KMS-11 (cell line): ENCODE measurements at regions not wholly inside any gene's neighbourhood (a gene's known extent, or its start where the extent isn't known, plus 50 kb on each side); places are given as distances from the start of the nearest gene placed in this dataset.
"Not testable (repeated sequence)": the region's sequence is repeated elsewhere in the genome, so short reads cannot be mapped to it uniquely, and the experiment has no call there.

Experiments used
- H2AFZ ChIP-seq: fragments of 200-600 bp; sonication (generic); 2 replicates; pipeline ENCODE4 v1.6.1; 2016; ENCODE audit warnings: antibody characterized with exemption, mixed run types, low read depth
- H3K27ac ChIP-seq: fragments of 200-600 bp; sonication (generic); 2 replicates; pipeline ENCODE4 v1.6.1; 2016; ENCODE audit warnings: mild to moderate bottlenecking, mixed run types
- H3K27me3 ChIP-seq: fragments of 200-600 bp; sonication (generic); 2 replicates; pipeline ENCODE4 v1.6.1; 2017; ENCODE audit warnings: mild to moderate bottlenecking, low read depth, mixed run types, moderate library complexity; ENCODE audit not compliant: insufficient read depth
- H3K36me3 ChIP-seq: fragments of 200-600 bp; sonication (generic); 2 replicates; pipeline ENCODE4 v1.6.1; 2017; ENCODE audit warnings: mild to moderate bottlenecking, mixed run types; ENCODE audit not compliant: insufficient read depth
- H3K4me1 ChIP-seq: fragments of 200-600 bp; sonication (generic); 2 replicates; pipeline ENCODE4 v1.6.1; 2016; ENCODE audit warnings: mild to moderate bottlenecking, low read depth, mixed run types; ENCODE audit not compliant: poor library complexity, severe bottlenecking
- H3K4me2 ChIP-seq: fragments of 200-600 bp; sonication (generic); 2 replicates; pipeline ENCODE4 v1.7.0; 2016; ENCODE audit warnings: mild to moderate bottlenecking, mixed run types
- H3K4me3 ChIP-seq: fragments of 200-600 bp; sonication (generic); IDR thresholded peaks from 2 replicates; pipeline ENCODE4 v1.6.1; 2017; ENCODE audit warnings: low read depth, low read length, mixed read lengths; ENCODE audit not compliant: insufficient read depth
- H3K79me2 ChIP-seq: fragments of 200-600 bp; sonication (generic); 2 replicates; pipeline ENCODE4 v1.6.1; 2016; ENCODE audit warnings: low read depth, mixed run types; ENCODE audit not compliant: insufficient read depth
- H3K9ac ChIP-seq: fragments of 200-600 bp; sonication (generic); 2 replicates; pipeline ENCODE4 v1.6.1; 2016; ENCODE audit warnings: mild to moderate bottlenecking, mixed run types
- H4K20me1 ChIP-seq: fragments of 200-600 bp; sonication (generic); 2 replicates; pipeline ENCODE4 v1.6.1; 2016; ENCODE audit warnings: mild to moderate bottlenecking, mixed run types; ENCODE audit not compliant: insufficient read depth
- TF ChIP-seq, protein P1 (sequence below): fragments of 200-600 bp; sonication (generic); conservative IDR thresholded peaks from 2 replicates; pipeline ENCODE4 v1.6.1; 2017; ENCODE audit warnings: low read depth, mild to moderate bottlenecking, antibody characterized with exemption, low read length, moderate library complexity, mixed read lengths

- Histone ChIP-seq H3K4me3 (no peak overlapping the region), H2AFZ (no peak overlapping the region)
Measured at GRCh38 chr1:182226618-182227017, 165.0 kb downstream of the GLUL start.

DNA sequence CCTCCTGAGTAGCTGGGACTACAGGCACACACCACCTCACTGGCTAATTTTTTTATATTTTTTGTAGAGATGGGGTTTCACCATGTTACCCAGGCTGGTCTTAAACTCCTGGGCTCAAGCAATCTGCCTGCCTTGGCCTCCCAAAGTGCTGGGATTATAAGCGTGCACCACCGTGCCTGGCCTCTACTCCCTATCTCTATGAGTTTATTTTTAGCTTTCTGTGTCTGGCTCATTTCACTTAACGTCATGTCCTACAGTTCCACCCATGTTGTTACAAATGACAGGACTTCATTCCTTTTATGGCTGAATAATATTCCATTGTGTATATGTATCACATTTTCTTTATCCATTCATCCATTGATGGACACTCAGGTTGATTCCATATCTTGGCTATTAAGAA lies 164.2 kb upstream of the ZNF648 start:
- H2AFZ ChIP-seq, H3K4me2 ChIP-seq, H3K9ac ChIP-seq, H3K4me1 ChIP-seq, H3K79me2 ChIP-seq, H3K27ac ChIP-seq, H3K36me3 ChIP-seq, H3K4me3 ChIP-seq, H3K27me3 ChIP-seq, H4K20me1 ChIP-seq: not testable (repeated sequence)

More at GRCh38 chr1:182226618-182227017, 165.0 kb downstream of the GLUL start:
- no peaks in the 10 kb centered on the region for H3K4me1 ChIP-seq
- H4K20me1 ChIP-seq: no peaks in the 10 kb centered on the region
- no peaks in the 10 kb centered on the region for H3K27me3 ChIP-seq
- TF ChIP-seq, protein P1, sequence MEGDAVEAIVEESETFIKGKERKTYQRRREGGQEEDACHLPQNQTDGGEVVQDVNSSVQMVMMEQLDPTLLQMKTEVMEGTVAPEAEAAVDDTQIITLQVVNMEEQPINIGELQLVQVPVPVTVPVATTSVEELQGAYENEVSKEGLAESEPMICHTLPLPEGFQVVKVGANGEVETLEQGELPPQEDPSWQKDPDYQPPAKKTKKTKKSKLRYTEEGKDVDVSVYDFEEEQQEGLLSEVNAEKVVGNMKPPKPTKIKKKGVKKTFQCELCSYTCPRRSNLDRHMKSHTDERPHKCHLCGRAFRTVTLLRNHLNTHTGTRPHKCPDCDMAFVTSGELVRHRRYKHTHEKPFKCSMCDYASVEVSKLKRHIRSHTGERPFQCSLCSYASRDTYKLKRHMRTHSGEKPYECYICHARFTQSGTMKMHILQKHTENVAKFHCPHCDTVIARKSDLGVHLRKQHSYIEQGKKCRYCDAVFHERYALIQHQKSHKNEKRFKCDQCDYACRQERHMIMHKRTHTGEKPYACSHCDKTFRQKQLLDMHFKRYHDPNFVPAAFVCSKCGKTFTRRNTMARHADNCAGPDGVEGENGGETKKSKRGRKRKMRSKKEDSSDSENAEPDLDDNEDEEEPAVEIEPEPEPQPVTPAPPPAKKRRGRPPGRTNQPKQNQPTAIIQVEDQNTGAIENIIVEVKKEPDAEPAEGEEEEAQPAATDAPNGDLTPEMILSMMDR: no peak
- no peak overlapping the region for H3K4me2 ChIP-seq
- H3K27ac ChIP-seq: no peak overlapping the region
- H3K36me3 ChIP-seq: no peaks in the 10 kb centered on the region
- no peaks in the 10 kb centered on the region for H3K79me2 ChIP-seq
- no peak overlapping the region for H3K9ac ChIP-seq

DNA sequence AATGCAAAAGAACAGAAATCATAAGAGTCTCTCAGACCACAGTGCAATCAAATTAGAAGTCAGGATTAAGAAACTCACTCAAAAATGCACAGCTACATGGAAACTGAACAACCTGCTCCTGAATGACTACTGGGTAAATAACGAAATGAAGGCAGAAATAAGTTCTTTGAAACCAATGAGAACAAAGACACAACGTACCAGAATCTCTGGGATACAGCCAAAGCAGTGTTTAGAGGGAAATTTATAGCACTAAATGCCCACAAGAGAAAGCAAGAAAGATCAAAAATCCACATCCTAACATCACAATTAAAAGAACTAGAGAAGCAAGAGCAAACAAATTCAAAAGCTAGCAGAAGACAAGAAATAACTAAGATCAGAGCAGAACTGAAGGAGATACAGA lies 160.5 kb upstream of the ZNF648 start:
- not testable (repeated sequence) for H3K4me3 ChIP-seq, H3K4me2 ChIP-seq, H3K79me2 ChIP-seq, H4K20me1 ChIP-seq, H3K36me3 ChIP-seq, H3K27ac ChIP-seq, H3K9ac ChIP-seq, H3K4me1 ChIP-seq, H3K27me3 ChIP-seq, H2AFZ ChIP-seq

GRCh38 chr1:182221367-182221766 lies 159.9 kb upstream of the ZNF648 start:
- not testable (repeated sequence) for H3K36me3 ChIP-seq, H3K4me1 ChIP-seq, H3K27ac ChIP-seq, H3K79me2 ChIP-seq, H3K4me2 ChIP-seq, H4K20me1 ChIP-seq, H3K4me3 ChIP-seq, H2AFZ ChIP-seq, H3K27me3 ChIP-seq, H3K9ac ChIP-seq

DNA sequence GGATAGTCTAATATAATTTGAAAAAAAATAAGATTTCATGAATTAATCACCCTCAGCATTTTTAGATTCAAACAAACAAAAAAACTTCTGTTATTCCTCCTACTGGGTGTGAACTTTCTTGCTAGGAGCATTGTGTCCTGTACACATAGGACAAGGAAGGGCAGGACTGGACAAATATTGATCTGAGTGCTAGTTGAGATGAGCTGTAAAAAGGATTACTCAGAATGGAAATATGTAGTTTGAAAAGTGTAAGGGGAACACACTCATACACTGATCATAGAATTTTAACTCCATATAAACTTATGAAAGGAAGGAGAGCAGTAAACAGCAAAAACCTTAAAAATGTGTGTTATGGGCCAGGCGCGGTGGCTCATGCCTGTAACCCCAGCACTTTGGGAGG lies 156.5 kb upstream of the ZNF648 start:
- Histone ChIP-seq H3K36me3 (no peaks in the 10 kb centered on the region), H3K4me3 (no peak overlapping the region), H2AFZ (no peak overlapping the region), H3K4me2 (no peak overlapping the region), H4K20me1 (no peaks in the 10 kb centered on the region), H3K27me3 (no peaks in the 10 kb centered on the region), H3K79me2 (no peaks in the 10 kb centered on the region), H3K4me1 (no peaks in the 10 kb centered on the region), H3K9ac (no peak overlapping the region), H3K27ac (no peak overlapping the region)
- TF ChIP-seq, protein P1: no peak

DNA sequence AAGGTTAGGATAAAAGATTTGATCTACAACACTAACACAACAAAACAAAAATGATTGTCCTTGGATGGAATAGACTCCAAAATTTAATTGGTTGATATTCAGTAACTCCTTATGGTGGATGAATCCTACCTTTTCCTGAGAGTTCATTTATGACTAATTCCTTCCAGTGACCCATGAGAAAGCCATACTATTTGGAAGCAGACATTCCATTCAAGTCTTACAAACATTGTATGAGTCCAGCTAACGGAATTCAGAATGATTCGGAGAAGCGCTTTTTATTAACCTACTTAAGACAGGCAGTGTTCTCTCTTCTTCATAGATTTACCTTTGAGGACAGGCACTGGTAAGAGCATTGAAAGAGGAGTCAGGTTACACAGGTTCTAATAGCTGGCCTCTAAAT lies 155.6 kb upstream of the ZNF648 start:
- Histone ChIP-seq H2AFZ (no peak overlapping the region), H3K79me2 (no peaks in the 10 kb centered on the region), H3K36me3 (no peaks in the 10 kb centered on the region), H3K27me3 (no peaks in the 10 kb centered on the region), H3K9ac (no peak overlapping the region), H3K27ac (no peak overlapping the region), H3K4me3 (no peak overlapping the region), H4K20me1 (no peaks in the 10 kb centered on the region), H3K4me1 (no peaks in the 10 kb centered on the region), H3K4me2 (no peak overlapping the region)
- TF ChIP-seq, protein P1: no peak
